Activated CD4-positive, alpha-beta memory T cell treated with anti-CD3 and anti-CD28 coated beads for 36 hours (primary cell): ENCODE measurements at regions not wholly inside any gene's neighbourhood (a gene's known extent, or its start where the extent isn't known, plus 50 kb on each side); places are given as distances from the start of the nearest gene placed in this dataset.

Source experiments
- CTCF ChIA-PET: fragments of 350-600 bp; sonication (Branson Sonifier 250); formaldehyde crosslinking; loops from one replicate; lab custom pipeline; 2021; ENCODE audit warnings: antibody characterized with exemption, inconsistent platforms; lab: Charles Lee
- POLR2A ChIA-PET: fragments of 350-600 bp; sonication (Branson Sonifier 250); formaldehyde crosslinking; loops from one replicate; lab custom pipeline; 2021; ENCODE audit warnings: antibody characterized with exemption; lab: Charles Lee
- DNase-seq: peaks from one replicate; pipeline ENCODE4 v3.0.0-alpha.2; 2020
- H3K27ac Mint-ChIP-seq: one replicate; pipeline ENCODE4 v1.8.0; 2021; ENCODE audit warnings: mixed read lengths
- H3K27me3 Mint-ChIP-seq: one replicate; pipeline ENCODE4 v1.8.0; 2021; ENCODE audit warnings: mixed read lengths
- H3K36me3 Mint-ChIP-seq: one replicate; pipeline ENCODE4 v1.8.0; 2021; ENCODE audit warnings: mixed read lengths
- H3K4me1 Mint-ChIP-seq: one replicate; pipeline ENCODE4 v1.8.0; 2021; ENCODE audit warnings: low read depth, mixed read lengths
- H3K4me3 Mint-ChIP-seq: one replicate; pipeline ENCODE4 v1.8.0; 2021; ENCODE audit warnings: mild to moderate bottlenecking, mixed read lengths
- H3K9me3 Mint-ChIP-seq: one replicate; pipeline ENCODE4 v1.8.0; 2021; ENCODE audit warnings: mixed read lengths
- intact Hi-C: fragments of 100-400 bp; cut with micrococcal nuclease; formaldehyde crosslinking; loops from one replicate; pipeline ENCODE4 v1.15.1; 2023

GRCh38 chr2:40719414-40719813, 267.5 kb upstream of the SLC8A1 start:
- no peaks in the 10 kb centered on the region for H3K27me3 Mint-ChIP-seq
- peaks cover 7% of the 10 kb centered on the region for H3K9me3 Mint-ChIP-seq
- DNase-seq: no peak
- ChIA-PET POLR2A (no interaction called here), CTCF (no interaction called here)
- H3K27ac Mint-ChIP-seq: no peak overlapping the region
- intact Hi-C loops: no loop called here
- no peak overlapping the region for H3K4me3 Mint-ChIP-seq
- H3K4me1 Mint-ChIP-seq: no peaks in the 10 kb centered on the region
- H3K36me3 Mint-ChIP-seq: no peaks in the 10 kb centered on the region

GRCh38 chr2:40721595-40721994, 269.7 kb upstream of the SLC8A1 start:
- Mint-ChIP-seq H3K4me1 (no peaks in the 10 kb centered on the region), H3K36me3 (no peaks in the 10 kb centered on the region), H3K27me3 (no peaks in the 10 kb centered on the region), H3K4me3 (no peak overlapping the region), H3K27ac (no peak overlapping the region), H3K9me3 (peaks cover 2% of the 10 kb centered on the region)
- CTCF ChIA-PET: no interaction called here
- POLR2A ChIA-PET: no interaction called here
- intact Hi-C loops: no loop called here
- no peak for DNase-seq

- no peaks in the 10 kb centered on the region for H3K27me3 Mint-ChIP-seq
- no peak overlapping the region for H3K27ac Mint-ChIP-seq
- intact Hi-C loops: no loop called here
- no peaks in the 10 kb centered on the region for H3K9me3 Mint-ChIP-seq
- no peaks in the 10 kb centered on the region for H3K4me1 Mint-ChIP-seq
- POLR2A ChIA-PET: no interaction called here
- no peak for DNase-seq
- no peaks in the 10 kb centered on the region for H3K36me3 Mint-ChIP-seq
- no peak overlapping the region for H3K4me3 Mint-ChIP-seq
- CTCF ChIA-PET: no interaction called here
These were observed 271.3 kb upstream of the SLC8A1 start for GRCh38 chr2:40723194-40723593.

- ChIA-PET CTCF (no interaction called here), POLR2A (no interaction called here)
- Mint-ChIP-seq H3K27me3 (no peaks in the 10 kb centered on the region), H3K4me1 (no peaks in the 10 kb centered on the region), H3K4me3 (no peak overlapping the region), H3K9me3 (peaks cover 2% of the 10 kb centered on the region), H3K36me3 (no peaks in the 10 kb centered on the region), H3K27ac (no peak overlapping the region)
- no peak for DNase-seq
- intact Hi-C loops: no loop called here
These were observed 273.1 kb upstream of the SLC8A1 start for GRCh38 chr2:40725040-40725439.

GRCh38 chr2:40725950-40726349, 274.1 kb upstream of the SLC8A1 start:
- Mint-ChIP-seq H3K4me1 (no peaks in the 10 kb centered on the region), H3K27me3 (no peaks in the 10 kb centered on the region), H3K9me3 (peaks cover 2% of the 10 kb centered on the region), H3K4me3 (no peak overlapping the region), H3K36me3 (no peaks in the 10 kb centered on the region), H3K27ac (no peak overlapping the region)
- POLR2A ChIA-PET: no interaction called here
- DNase-seq: no peak
- CTCF ChIA-PET: no interaction called here
- intact Hi-C loops: no loop called here

GRCh38 chr2:40734797-40735196, 282.9 kb upstream of the SLC8A1 start:
- intact Hi-C loops: no loop called here
- DNase-seq: no peak
- Mint-ChIP-seq H3K36me3 (no peaks in the 10 kb centered on the region), H3K27ac (no peak overlapping the region), H3K27me3 (no peaks in the 10 kb centered on the region), H3K9me3 (peaks cover 4% of the 10 kb centered on the region), H3K4me3 (no peak overlapping the region), H3K4me1 (no peaks in the 10 kb centered on the region)
- POLR2A ChIA-PET: no interaction called here
- CTCF ChIA-PET: no interaction called here

GRCh38 chr2:40737180-40737579, 285.3 kb upstream of the SLC8A1 start:
- ChIA-PET CTCF (no interaction called here), POLR2A (no interaction called here)
- Mint-ChIP-seq H3K9me3 (peaks cover 4% of the 10 kb centered on the region), H3K4me3 (no peak overlapping the region), H3K27me3 (no peaks in the 10 kb centered on the region), H3K27ac (no peak overlapping the region), H3K36me3 (no peaks in the 10 kb centered on the region), H3K4me1 (no peaks in the 10 kb centered on the region)
- no peak for DNase-seq
- intact Hi-C loops: no loop called here

- Mint-ChIP-seq H3K9me3 (peaks cover 6% of the 10 kb centered on the region), H3K27ac (no peak overlapping the region), H3K4me3 (no peak overlapping the region), H3K4me1 (no peaks in the 10 kb centered on the region), H3K27me3 (no peaks in the 10 kb centered on the region), H3K36me3 (no peaks in the 10 kb centered on the region)
- intact Hi-C loops: no loop called here
- CTCF ChIA-PET: no interaction called here
- POLR2A ChIA-PET: no interaction called here
- DNase-seq: no peak
These were observed 288.5 kb upstream of the SLC8A1 start for GRCh38 chr2:40740419-40740818.

GRCh38 chr2:40741532-40741931, 289.6 kb upstream of the SLC8A1 start:
- Mint-ChIP-seq H3K4me3 (no peak overlapping the region), H3K27ac (no peak overlapping the region), H3K27me3 (no peaks in the 10 kb centered on the region), H3K36me3 (no peaks in the 10 kb centered on the region), H3K4me1 (no peaks in the 10 kb centered on the region), H3K9me3 (peaks cover 6% of the 10 kb centered on the region)
- DNase-seq: no peak
- intact Hi-C loops: no loop called here
- ChIA-PET CTCF (no interaction called here), POLR2A (no interaction called here)

GRCh38 chr2:40746191-40746590, 294.3 kb upstream of the SLC8A1 start:
- POLR2A ChIA-PET: no interaction called here

GRCh38 chr2:40751981-40752380, 300.1 kb upstream of the SLC8A1 start:
- ChIA-PET POLR2A (no interaction called here), CTCF (no interaction called here)
- Mint-ChIP-seq H3K4me1 (no peaks in the 10 kb centered on the region), H3K27me3 (no peaks in the 10 kb centered on the region), H3K36me3 (no peaks in the 10 kb centered on the region), H3K4me3 (no peak overlapping the region), H3K27ac (no peak overlapping the region), H3K9me3 (peaks cover 2% of the 10 kb centered on the region)
- intact Hi-C loops: no loop called here
- no peak for DNase-seq

More at GRCh38 chr2:40746191-40746590, 294.3 kb upstream of the SLC8A1 start:
- no peak for DNase-seq
- H3K9me3 Mint-ChIP-seq: peaks cover 4% of the 10 kb centered on the region
- no peak overlapping the region for H3K4me3 Mint-ChIP-seq
- intact Hi-C loops: no loop called here
- CTCF ChIA-PET: no interaction called here
- H3K27me3 Mint-ChIP-seq: no peaks in the 10 kb centered on the region
- H3K36me3 Mint-ChIP-seq: no peaks in the 10 kb centered on the region
- no peaks in the 10 kb centered on the region for H3K4me1 Mint-ChIP-seq
- H3K27ac Mint-ChIP-seq: no peak overlapping the region

- ChIA-PET POLR2A (no interaction called here), CTCF (no interaction called here)
- H3K9me3 Mint-ChIP-seq: peaks cover 2% of the 10 kb centered on the region
- intact Hi-C loops: no loop called here
- H3K4me3 Mint-ChIP-seq: no peak overlapping the region
- DNase-seq: no peak
- H3K27ac Mint-ChIP-seq: no peak overlapping the region
- no peaks in the 10 kb centered on the region for H3K4me1 Mint-ChIP-seq
- H3K36me3 Mint-ChIP-seq: no peaks in the 10 kb centered on the region
- H3K27me3 Mint-ChIP-seq: no peaks in the 10 kb centered on the region
These were observed 300.9 kb upstream of the SLC8A1 start for GRCh38 chr2:40752796-40753195.

GRCh38 chr2:40754912-40755311, 303.0 kb upstream of the SLC8A1 start:
- intact Hi-C loops: no loop called here
- Mint-ChIP-seq H3K36me3 (no peaks in the 10 kb centered on the region), H3K9me3 (peaks cover 2% of the 10 kb centered on the region), H3K4me3 (no peak overlapping the region), H3K27ac (no peak overlapping the region), H3K27me3 (no peaks in the 10 kb centered on the region), H3K4me1 (no peaks in the 10 kb centered on the region)
- POLR2A ChIA-PET: no interaction called here
- DNase-seq: no peak
- CTCF ChIA-PET: no interaction called here
